ENCODE measurements at regions not wholly inside any gene's neighbourhood (a gene's known extent, or its start where the extent isn't known, plus 50 kb on each side); places are given as distances from the start of the nearest gene placed in this dataset.

- DNase-seq (ENCODE audit: low read depth in 2 of 2) = no peak
Observed at GRCh38 chr18:41624460-41624859, 330.6 kb upstream of the PIK3C3 start.

- no peak for DNase-seq (ENCODE audit: low read depth in 2 of 2)
Observed at GRCh38 chr18:41621177-41621576, 333.9 kb upstream of the PIK3C3 start.

- DNase-seq (ENCODE audit: low read depth in 2 of 2) = no peak
Observed at GRCh38 chr18:41618147-41618546, 336.9 kb upstream of the PIK3C3 start.

GRCh38 chr18:41617647-41618046, 337.4 kb upstream of the PIK3C3 start:
- DNase-seq (ENCODE audit: low read depth in 2 of 2) = no peak

- no peak for DNase-seq (ENCODE audit: low read depth in 2 of 2)
Observed at GRCh38 chr18:41613003-41613609, 341.9 kb upstream of the PIK3C3 start.

GRCh38 chr18:41604964-41605363, 350.1 kb upstream of the PIK3C3 start:
- DNase-seq (ENCODE audit: low read depth in 2 of 2) = no peak

- no peak for DNase-seq (ENCODE audit: low read depth in 2 of 2)
Observed at GRCh38 chr18:41602034-41602433, 353.0 kb upstream of the PIK3C3 start.

GRCh38 chr18:41600693-41601391, 354.2 kb upstream of the PIK3C3 start:
- DNase-seq (ENCODE audit: low read depth in 2 of 2) = no peak

GRCh38 chr18:41599466-41599865, 355.6 kb upstream of the PIK3C3 start:
- no peak for DNase-seq (ENCODE audit: low read depth in 2 of 2)

GRCh38 chr18:41594582-41594981, 360.5 kb upstream of the PIK3C3 start:
- no peak for DNase-seq (ENCODE audit: low read depth in 2 of 2)

GRCh38 chr18:41593171-41593675, 361.8 kb upstream of the PIK3C3 start:
- no peak for DNase-seq (ENCODE audit: low read depth in 2 of 2)

- no peak for DNase-seq (ENCODE audit: low read depth in 2 of 2)
Observed at GRCh38 chr18:41587976-41588375, 367.1 kb upstream of the PIK3C3 start.

- no peak for DNase-seq (ENCODE audit: low read depth in 2 of 2)
Observed at GRCh38 chr18:41585512-41585911, 369.5 kb upstream of the PIK3C3 start.

- DNase-seq (ENCODE audit: low read depth in 2 of 2) = no peak
Observed at GRCh38 chr18:41579185-41579584, 375.8 kb upstream of the PIK3C3 start.

- DNase-seq (ENCODE audit: low read depth in 2 of 2) = no peak
Observed at GRCh38 chr18:41577529-41577928, 377.5 kb upstream of the PIK3C3 start.

GRCh38 chr18:41576643-41577042, 378.4 kb upstream of the PIK3C3 start:
- no peak for DNase-seq (ENCODE audit: low read depth in 2 of 2)

- DNase-seq (ENCODE audit: low read depth in 2 of 2) = no peak
Observed at GRCh38 chr18:41569867-41570266, 385.2 kb upstream of the PIK3C3 start.

GRCh38 chr18:41561961-41562360, 393.1 kb upstream of the PIK3C3 start:
- DNase-seq (ENCODE audit: low read depth in 2 of 2) = no peak

GRCh38 chr18:41558715-41559114, 396.3 kb upstream of the PIK3C3 start:
- DNase-seq (ENCODE audit: low read depth in 2 of 2) = no peak

GRCh38 chr18:41553716-41554115, 401.3 kb upstream of the PIK3C3 start:
- DNase-seq (ENCODE audit: low read depth in 2 of 2) = no peak

- no peak for DNase-seq (ENCODE audit: low read depth in 2 of 2)
Observed at GRCh38 chr18:41548521-41549260, 406.3 kb upstream of the PIK3C3 start.

- no peak for DNase-seq (ENCODE audit: low read depth in 2 of 2)
Observed at GRCh38 chr18:41545091-41545888, 409.7 kb upstream of the PIK3C3 start.

Measured in stimulated activated CD4-positive, alpha-beta T cell treated with anti-CD3 and anti-CD28 coated beads, Interleukin-4, amount 100 ng/mL, for 48 hours (primary cell).